ENCODE measurements at regions not wholly inside any gene's neighbourhood (a gene's known extent, or its start where the extent isn't known, plus 50 kb on each side); places are given as distances from the start of the nearest gene placed in this dataset.

DNA sequence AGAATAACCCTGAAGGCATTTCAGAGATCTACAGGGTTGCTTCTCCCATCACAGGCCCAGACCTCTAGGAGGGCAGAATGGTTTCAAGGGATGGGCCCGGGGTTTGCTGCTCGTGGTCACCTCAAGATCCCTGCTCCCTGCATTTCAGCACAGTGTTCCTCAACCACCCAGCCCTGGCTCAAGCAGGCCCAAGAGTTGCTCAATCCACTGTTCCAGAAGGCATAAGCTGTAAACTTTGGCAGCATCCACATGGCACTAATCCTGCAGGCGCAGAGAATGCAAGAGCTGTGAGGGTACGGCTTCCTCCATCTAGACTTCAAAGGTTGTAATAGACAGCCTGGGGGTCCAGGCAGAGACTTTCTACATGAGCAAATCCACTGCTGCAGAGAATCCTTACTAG is 225.0 kb upstream of the UBASH3B start:
- Histone ChIP-seq H3K27me3 (ENCODE audit: insufficient read depth, low read length) (no peaks in the 10 kb centered on the region), H2AFZ (ENCODE audit: low read depth, low read length, poor library complexity, severe bottlenecking) (no peak overlapping the region), H3K4me1 (ENCODE audit: control insufficient read depth in 1 of 2, insufficient read depth in 2 of 2, low read length in 2 of 2) (no peaks in the 10 kb centered on the region), H3K9ac (ENCODE audit: low read length) (no peak overlapping the region), H3K27ac (ENCODE audit: low read depth, low read length) (no peak overlapping the region), H3K36me3 (ENCODE audit: control insufficient read depth in 1 of 2, insufficient read depth in 2 of 2, low read length in 2 of 2) (no peaks in the 10 kb centered on the region), H3K79me2 (ENCODE audit: insufficient read depth, low read length) (no peaks in the 10 kb centered on the region), H3K4me2 (ENCODE audit: low read length) (no peak overlapping the region), H3K9me3 (ENCODE audit: control insufficient read depth in 1 of 2, insufficient read depth in 1 of 2, low read depth in 1 of 2, low read length in 2 of 2) (no peaks in the 10 kb centered on the region), H3K4me3 (replicated peaks in 1 of 2; ENCODE audit: low read depth in 1 of 2, low read length in 2 of 2) (no peak overlapping the region), H4K20me1 (ENCODE audit: insufficient read depth) (no peaks in the 10 kb centered on the region; the same call in 1 of the 2 replicates), H3K9me2 (ENCODE audit: insufficient read depth) (no peaks in the 10 kb centered on the region)
- ChIA-PET CTCF (no interaction called here), POLR2A (no interaction called here), RAD21 (ENCODE audit: low non-redundant PET in 1 of 2, low total read pairs in 2 of 2, uncharacterized antibody in 2 of 2, unreplicated experiment in 2 of 2) (no interaction called here)
- BruUV-seq (replicated peaks), result no TSS peak
- ATAC-seq, result no peak
- no peak for DNase-seq (ENCODE audit: low read depth, low spot score)
- intact Hi-C loops (cut with micrococcal nuclease), result no loop called here
- no peak for TF ChIP-seq EZH2phosphoT487 (IDR thresholded peaks at IDR 0.05; ENCODE audit: borderline replicate concordance)
- no peak for TF ChIP-seq RAD21 (IDR thresholded peaks at IDR 0.05; ENCODE audit: low read depth)
- TF ChIP-seq SRF (IDR thresholded peaks at IDR 0.05; ENCODE audit: low read depth), result no peak
- no peak for TF ChIP-seq EGR1 (IDR thresholded peaks at IDR 0.05; ENCODE audit: low read depth)
- TF ChIP-seq CBX3 (IDR thresholded peaks at IDR 0.05; ENCODE audit: low read depth), result no peak
- TF ChIP-seq CEBPB (IDR thresholded peaks at IDR 0.05; ENCODE audit: low read depth), result no peak
- no peak for TF ChIP-seq ZFX (IDR thresholded peaks at IDR 0.05)
- TF ChIP-seq, protein P1, sequence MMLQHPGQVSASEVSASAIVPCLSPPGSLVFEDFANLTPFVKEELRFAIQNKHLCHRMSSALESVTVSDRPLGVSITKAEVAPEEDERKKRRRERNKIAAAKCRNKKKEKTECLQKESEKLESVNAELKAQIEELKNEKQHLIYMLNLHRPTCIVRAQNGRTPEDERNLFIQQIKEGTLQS (IDR thresholded peaks at IDR 0.05), result no peak
- no peak for TF ChIP-seq POLR2AphosphoS5 (IDR thresholded peaks at IDR 0.05; ENCODE audit: low read depth, low read length)
- TF ChIP-seq, protein P2, sequence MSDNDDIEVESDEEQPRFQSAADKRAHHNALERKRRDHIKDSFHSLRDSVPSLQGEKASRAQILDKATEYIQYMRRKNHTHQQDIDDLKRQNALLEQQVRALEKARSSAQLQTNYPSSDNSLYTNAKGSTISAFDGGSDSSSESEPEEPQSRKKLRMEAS (IDR thresholded peaks at IDR 0.05), result no peak
- TF ChIP-seq TCF7L2 (IDR thresholded peaks at IDR 0.05; ENCODE audit: borderline replicate concordance, extremely low read depth, insufficient read depth, insufficient read length), result no peak
- no peak for TF ChIP-seq ZNF274 (IDR thresholded peaks at IDR 0.05; ENCODE audit: low read depth, low read length)
- no peak for TF ChIP-seq EZH2 (IDR thresholded peaks at IDR 0.05)
- no peak for TF ChIP-seq SP1 (IDR thresholded peaks at IDR 0.05; ENCODE audit: low read depth)
- no peak for TF ChIP-seq FOSL1 (IDR thresholded peaks at IDR 0.05; ENCODE audit: low read depth)
- TF ChIP-seq, protein P3, sequence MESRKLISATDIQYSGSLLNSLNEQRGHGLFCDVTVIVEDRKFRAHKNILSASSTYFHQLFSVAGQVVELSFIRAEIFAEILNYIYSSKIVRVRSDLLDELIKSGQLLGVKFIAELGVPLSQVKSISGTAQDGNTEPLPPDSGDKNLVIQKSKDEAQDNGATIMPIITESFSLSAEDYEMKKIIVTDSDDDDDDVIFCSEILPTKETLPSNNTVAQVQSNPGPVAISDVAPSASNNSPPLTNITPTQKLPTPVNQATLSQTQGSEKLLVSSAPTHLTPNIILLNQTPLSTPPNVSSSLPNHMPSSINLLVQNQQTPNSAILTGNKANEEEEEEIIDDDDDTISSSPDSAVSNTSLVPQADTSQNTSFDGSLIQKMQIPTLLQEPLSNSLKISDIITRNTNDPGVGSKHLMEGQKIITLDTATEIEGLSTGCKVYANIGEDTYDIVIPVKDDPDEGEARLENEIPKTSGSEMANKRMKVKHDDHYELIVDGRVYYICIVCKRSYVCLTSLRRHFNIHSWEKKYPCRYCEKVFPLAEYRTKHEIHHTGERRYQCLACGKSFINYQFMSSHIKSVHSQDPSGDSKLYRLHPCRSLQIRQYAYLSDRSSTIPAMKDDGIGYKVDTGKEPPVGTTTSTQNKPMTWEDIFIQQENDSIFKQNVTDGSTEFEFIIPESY (IDR thresholded peaks at IDR 0.05; ENCODE audit: extremely low read depth, insufficient replicate concordance, low read length), result no peak
- TF ChIP-seq, protein P4, sequence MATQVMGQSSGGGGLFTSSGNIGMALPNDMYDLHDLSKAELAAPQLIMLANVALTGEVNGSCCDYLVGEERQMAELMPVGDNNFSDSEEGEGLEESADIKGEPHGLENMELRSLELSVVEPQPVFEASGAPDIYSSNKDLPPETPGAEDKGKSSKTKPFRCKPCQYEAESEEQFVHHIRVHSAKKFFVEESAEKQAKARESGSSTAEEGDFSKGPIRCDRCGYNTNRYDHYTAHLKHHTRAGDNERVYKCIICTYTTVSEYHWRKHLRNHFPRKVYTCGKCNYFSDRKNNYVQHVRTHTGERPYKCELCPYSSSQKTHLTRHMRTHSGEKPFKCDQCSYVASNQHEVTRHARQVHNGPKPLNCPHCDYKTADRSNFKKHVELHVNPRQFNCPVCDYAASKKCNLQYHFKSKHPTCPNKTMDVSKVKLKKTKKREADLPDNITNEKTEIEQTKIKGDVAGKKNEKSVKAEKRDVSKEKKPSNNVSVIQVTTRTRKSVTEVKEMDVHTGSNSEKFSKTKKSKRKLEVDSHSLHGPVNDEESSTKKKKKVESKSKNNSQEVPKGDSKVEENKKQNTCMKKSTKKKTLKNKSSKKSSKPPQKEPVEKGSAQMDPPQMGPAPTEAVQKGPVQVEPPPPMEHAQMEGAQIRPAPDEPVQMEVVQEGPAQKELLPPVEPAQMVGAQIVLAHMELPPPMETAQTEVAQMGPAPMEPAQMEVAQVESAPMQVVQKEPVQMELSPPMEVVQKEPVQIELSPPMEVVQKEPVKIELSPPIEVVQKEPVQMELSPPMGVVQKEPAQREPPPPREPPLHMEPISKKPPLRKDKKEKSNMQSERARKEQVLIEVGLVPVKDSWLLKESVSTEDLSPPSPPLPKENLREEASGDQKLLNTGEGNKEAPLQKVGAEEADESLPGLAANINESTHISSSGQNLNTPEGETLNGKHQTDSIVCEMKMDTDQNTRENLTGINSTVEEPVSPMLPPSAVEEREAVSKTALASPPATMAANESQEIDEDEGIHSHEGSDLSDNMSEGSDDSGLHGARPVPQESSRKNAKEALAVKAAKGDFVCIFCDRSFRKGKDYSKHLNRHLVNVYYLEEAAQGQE (IDR thresholded peaks at IDR 0.05; ENCODE audit: low read depth), result no peak
- TF ChIP-seq, protein P5, sequence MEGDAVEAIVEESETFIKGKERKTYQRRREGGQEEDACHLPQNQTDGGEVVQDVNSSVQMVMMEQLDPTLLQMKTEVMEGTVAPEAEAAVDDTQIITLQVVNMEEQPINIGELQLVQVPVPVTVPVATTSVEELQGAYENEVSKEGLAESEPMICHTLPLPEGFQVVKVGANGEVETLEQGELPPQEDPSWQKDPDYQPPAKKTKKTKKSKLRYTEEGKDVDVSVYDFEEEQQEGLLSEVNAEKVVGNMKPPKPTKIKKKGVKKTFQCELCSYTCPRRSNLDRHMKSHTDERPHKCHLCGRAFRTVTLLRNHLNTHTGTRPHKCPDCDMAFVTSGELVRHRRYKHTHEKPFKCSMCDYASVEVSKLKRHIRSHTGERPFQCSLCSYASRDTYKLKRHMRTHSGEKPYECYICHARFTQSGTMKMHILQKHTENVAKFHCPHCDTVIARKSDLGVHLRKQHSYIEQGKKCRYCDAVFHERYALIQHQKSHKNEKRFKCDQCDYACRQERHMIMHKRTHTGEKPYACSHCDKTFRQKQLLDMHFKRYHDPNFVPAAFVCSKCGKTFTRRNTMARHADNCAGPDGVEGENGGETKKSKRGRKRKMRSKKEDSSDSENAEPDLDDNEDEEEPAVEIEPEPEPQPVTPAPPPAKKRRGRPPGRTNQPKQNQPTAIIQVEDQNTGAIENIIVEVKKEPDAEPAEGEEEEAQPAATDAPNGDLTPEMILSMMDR (IDR thresholded peaks at IDR 0.05 in 2 of 3, conservative IDR thresholded peaks at IDR 0.05 in 1 of 3; ENCODE audit: borderline replicate concordance in 1 of 3, insufficient read depth in 1 of 3, low read depth in 2 of 3, low read length in 2 of 3), result no peak
- TF ChIP-seq SIN3A (IDR thresholded peaks at IDR 0.05; ENCODE audit: low read depth), result no peak

Data from HCT116 (cell line).